ENCODE measurements at regions not wholly inside any gene's neighbourhood (a gene's known extent, or its start where the extent isn't known, plus 50 kb on each side); places are given as distances from the start of the nearest gene placed in this dataset.

DNA sequence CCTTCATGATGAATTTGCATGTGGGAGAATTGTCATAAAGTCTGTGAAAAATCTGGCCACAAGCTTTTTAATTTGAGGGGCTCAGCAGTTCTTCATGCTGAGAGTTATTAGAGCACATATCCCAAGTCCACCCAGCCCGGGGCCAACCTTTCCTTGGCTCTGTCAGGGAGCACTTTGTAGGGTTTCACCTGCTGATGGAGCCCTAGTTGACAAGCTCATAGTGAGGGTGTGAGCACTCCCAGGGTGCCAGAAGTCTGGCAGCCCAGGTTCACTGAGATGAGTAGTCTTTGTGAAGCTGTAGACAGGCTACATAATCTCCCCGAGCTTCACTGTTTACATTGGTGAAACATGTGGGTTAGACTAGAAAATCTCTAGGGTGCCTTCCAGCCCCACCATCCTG, 97.2 kb upstream of the NREP start:
- Histone ChIP-seq H3K27me3 (ENCODE audit: insufficient read depth, low read length) (peaks cover 3% of the 10 kb centered on the region), H3K36me3 (ENCODE audit: insufficient read depth, low read length) (no peaks in the 10 kb centered on the region), H3K4me3 (ENCODE audit: low read length in 2 of 2) (no peak overlapping the region), H3K9me3 (ENCODE audit: control insufficient read depth in 1 of 2, low read length in 2 of 2) (no peaks in the 10 kb centered on the region), H3K27ac (ENCODE audit: low read depth, low read length) (no peak overlapping the region), H3K4me1 (ENCODE audit: insufficient read depth, low read length) (no peaks in the 10 kb centered on the region)
- POLR2A ChIA-PET (ENCODE audit: partially characterized antibody), result no interaction called here
- Mint-ChIP-seq H3K4me1 (no peaks in the 10 kb centered on the region), H3K27me3 (peaks cover 2 to 3% of the 10 kb centered on the region in 2 donors), H3K4me3 (no peak overlapping the region), H3K27ac (no peak overlapping the region), H3K9me3 (peaks cover 0 to 5% (median 0%) of the 10 kb centered on the region in 8 donors), H3K36me3 (no peaks in the 10 kb centered on the region)
- intact Hi-C loops (cut with micrococcal nuclease), result no loop called here
- CTCF ChIA-PET (ENCODE audit: partially characterized antibody), result no interaction called here
- DNase-seq, result no peak

DNA sequence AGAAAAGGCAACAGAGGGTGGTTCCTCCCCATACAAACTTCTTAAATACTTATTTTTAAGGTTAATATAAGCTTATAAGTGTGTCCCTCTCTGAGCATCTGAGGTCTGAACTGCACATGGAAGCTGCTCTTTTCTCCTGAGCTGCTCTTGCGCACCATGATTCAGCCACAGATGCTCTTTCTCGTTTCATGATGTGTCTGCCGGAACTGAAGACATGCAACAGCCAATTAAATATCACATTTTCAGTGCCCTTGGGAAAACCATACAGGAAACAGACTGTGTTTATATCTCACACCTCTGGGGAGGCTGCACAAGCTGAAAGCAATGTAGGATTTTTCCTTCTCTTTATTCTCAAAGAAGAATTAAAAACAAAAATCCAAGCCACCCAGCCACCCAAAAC, 96.8 kb upstream of the NREP start:
- Mint-ChIP-seq H3K9me3 (peaks cover 0 to 5% (median 0%) of the 10 kb centered on the region in 8 donors), H3K27me3 (peaks cover 2% of the 10 kb centered on the region in 2 donors), H3K4me3 (no peak overlapping the region), H3K27ac (no peak overlapping the region), H3K4me1 (no peaks in the 10 kb centered on the region), H3K36me3 (no peaks in the 10 kb centered on the region)
- Histone ChIP-seq H3K36me3 (ENCODE audit: insufficient read depth, low read length) (no peaks in the 10 kb centered on the region), H3K27ac (ENCODE audit: low read depth, low read length) (no peak overlapping the region), H3K4me1 (ENCODE audit: insufficient read depth, low read length) (no peaks in the 10 kb centered on the region), H3K4me3 (ENCODE audit: low read length in 2 of 2) (no peak overlapping the region), H3K27me3 (ENCODE audit: insufficient read depth, low read length) (peaks cover 3% of the 10 kb centered on the region), H3K9me3 (ENCODE audit: control insufficient read depth in 1 of 2, low read length in 2 of 2) (no peaks in the 10 kb centered on the region)
- intact Hi-C loops (cut with micrococcal nuclease), result no loop called here
- POLR2A ChIA-PET (ENCODE audit: partially characterized antibody), result no interaction called here
- no peak for DNase-seq
- CTCF ChIA-PET (ENCODE audit: partially characterized antibody), result no interaction called here

DNA sequence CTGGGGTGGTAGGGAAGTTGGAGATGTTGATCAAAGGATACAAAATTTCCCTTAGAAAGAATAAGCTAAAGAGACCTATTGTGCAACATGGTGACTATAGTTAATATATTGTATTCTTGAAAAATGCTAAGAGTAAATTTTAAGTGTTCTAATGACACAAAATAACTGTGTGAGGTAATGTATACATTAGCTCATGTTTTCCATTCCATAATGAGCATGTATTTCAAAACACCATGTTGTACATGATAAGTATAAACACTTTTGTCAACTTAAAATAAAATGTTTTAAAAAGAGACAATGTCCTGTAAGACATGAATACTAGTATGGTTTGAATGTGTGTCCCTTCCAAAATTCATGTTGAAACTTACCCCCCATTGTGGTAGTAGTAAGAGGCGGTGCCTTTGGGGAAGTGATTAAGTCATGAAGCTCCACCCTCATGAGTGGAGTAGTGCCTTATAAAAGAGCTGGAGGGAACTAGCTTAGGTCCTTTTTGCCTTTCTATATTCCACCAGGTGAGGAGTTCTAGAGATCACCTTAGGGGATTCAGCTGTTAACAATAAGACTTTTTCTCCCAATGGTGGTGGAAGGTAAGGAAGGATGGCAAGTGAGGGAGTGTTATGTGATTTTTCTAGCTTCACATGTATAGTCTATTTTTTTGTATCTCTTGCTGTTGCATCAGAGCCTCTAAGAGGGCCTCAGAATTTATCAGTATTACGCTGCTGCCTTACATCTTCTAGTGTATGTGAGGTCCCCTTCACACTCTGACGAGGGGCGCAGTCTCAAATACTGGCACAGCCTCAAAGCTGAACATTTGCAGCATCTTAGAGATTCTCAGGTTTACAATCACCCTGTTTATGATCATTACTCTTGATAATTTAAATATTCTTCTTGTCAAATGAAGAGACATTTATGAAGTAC, 94.9 kb upstream of the NREP start:
- H3K27ac ChIP-seq (ENCODE audit: low read depth, low read length), result no peak overlapping the region
- H3K36me3 Mint-ChIP-seq, result no peaks in the 10 kb centered on the region
- ChIA-PET POLR2A (ENCODE audit: partially characterized antibody) (no interaction called here), CTCF (ENCODE audit: partially characterized antibody) (no interaction called here)
- no peaks in the 10 kb centered on the region for H3K4me1 ChIP-seq (ENCODE audit: insufficient read depth, low read length)
- no peak overlapping the region for H3K4me3 ChIP-seq (ENCODE audit: low read length in 2 of 2)
- no peak overlapping the region for H3K27ac Mint-ChIP-seq
- intact Hi-C loops (cut with micrococcal nuclease), result no loop called here
- no peak for DNase-seq
- H3K9me3 ChIP-seq (ENCODE audit: control insufficient read depth in 1 of 2, low read length in 2 of 2), result no peaks in the 10 kb centered on the region
- H3K27me3 ChIP-seq (ENCODE audit: insufficient read depth, low read length), result peaks cover 3% of the 10 kb centered on the region
- no peak overlapping the region for H3K4me3 Mint-ChIP-seq
- H3K27me3 Mint-ChIP-seq, result peaks cover 2% of the 10 kb centered on the region in 2 donors
- H3K9me3 Mint-ChIP-seq, result peaks cover 0 to 5% (median 0%) of the 10 kb centered on the region in 8 donors
- H3K4me1 Mint-ChIP-seq, result no peaks in the 10 kb centered on the region
- H3K36me3 ChIP-seq (ENCODE audit: insufficient read depth, low read length), result no peaks in the 10 kb centered on the region

DNA sequence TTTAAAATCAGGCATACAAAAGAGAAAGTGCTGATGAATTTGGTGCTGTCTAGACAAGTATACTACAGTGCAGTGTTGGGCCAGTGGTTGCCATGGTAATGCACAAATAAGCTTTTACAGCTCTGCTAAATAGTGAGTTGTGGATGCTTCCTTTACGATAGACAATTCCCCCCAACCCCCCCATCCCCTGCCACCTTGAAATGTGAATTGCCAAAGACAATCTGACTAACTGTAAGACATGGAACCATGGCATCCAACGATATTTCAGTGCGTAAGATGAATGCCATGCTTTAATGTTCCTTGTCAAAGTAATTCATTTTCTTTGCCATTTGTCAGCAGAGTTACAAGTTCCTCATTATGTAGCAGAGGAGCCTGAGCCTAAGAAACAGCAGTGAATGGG, 91.5 kb upstream of the NREP start:
- intact Hi-C loops (cut with micrococcal nuclease), result no loop called here
- Histone ChIP-seq H3K4me3 (ENCODE audit: low read length in 2 of 2) (no peak overlapping the region), H3K4me1 (ENCODE audit: insufficient read depth, low read length) (no peaks in the 10 kb centered on the region), H3K27me3 (ENCODE audit: insufficient read depth, low read length) (peaks cover 3% of the 10 kb centered on the region), H3K9me3 (ENCODE audit: control insufficient read depth in 1 of 2, low read length in 2 of 2) (no peaks in the 10 kb centered on the region), H3K27ac (ENCODE audit: low read depth, low read length) (no peak overlapping the region), H3K36me3 (ENCODE audit: insufficient read depth, low read length) (no peaks in the 10 kb centered on the region)
- H3K27me3 Mint-ChIP-seq, result peaks cover 0 to 2% of the 10 kb centered on the region in 2 donors
- no peaks in the 10 kb centered on the region for H3K4me1 Mint-ChIP-seq
- ChIA-PET CTCF (ENCODE audit: partially characterized antibody) (no interaction called here), POLR2A (ENCODE audit: partially characterized antibody) (no interaction called here)
- no peak overlapping the region for H3K4me3 Mint-ChIP-seq
- H3K36me3 Mint-ChIP-seq, result no peaks in the 10 kb centered on the region
- H3K9me3 Mint-ChIP-seq, result peaks cover 0 to 5% (median 0%) of the 10 kb centered on the region in 8 donors
- H3K27ac Mint-ChIP-seq, result no peak overlapping the region
- DNase-seq, result no peak

DNA sequence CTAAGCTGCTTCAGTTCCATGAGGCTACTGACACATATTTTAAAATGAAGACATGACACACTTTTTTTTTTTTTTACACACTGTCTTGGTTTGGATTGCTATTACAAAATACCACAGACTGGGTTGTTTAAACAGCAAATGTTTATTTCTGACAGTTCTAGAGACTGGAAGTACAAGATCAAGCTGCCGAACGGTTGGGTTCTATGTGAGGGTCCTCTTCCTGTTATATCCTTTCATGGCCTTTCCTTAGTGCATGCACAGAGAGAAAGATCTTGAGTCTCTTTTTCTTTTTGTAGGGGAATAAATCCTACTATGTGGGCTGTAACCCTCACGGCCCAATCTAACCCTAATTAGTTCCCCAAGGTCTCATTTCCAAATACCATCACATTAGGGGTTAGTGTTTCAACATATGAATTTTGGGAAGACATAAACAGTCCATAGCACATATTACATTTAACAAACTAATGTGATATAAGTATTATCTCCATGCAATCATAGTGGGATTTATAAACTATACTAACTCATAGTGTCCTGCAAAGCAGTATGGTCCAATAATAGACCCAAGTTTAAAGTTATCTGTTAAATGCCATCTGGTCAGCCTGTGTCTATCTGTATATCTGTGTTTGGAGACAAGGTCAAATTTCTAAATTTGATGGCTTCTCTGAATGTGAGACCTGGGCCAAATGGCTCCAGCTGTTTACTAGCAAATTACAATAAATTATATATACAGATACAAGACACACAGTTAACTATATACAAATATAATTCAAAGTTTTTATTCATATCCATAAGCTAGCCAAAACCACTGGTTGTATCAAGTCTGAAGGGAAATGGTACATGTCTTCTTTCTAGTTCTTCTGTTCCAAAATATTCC, 90.3 kb upstream of the NREP start:
- Histone ChIP-seq H3K27me3 (ENCODE audit: insufficient read depth, low read length) (peaks cover 3% of the 10 kb centered on the region), H3K9me3 (ENCODE audit: control insufficient read depth in 1 of 2, low read length in 2 of 2) (no peaks in the 10 kb centered on the region), H3K36me3 (ENCODE audit: insufficient read depth, low read length) (no peaks in the 10 kb centered on the region), H3K4me3 (ENCODE audit: low read length in 2 of 2) (no peak overlapping the region), H3K4me1 (ENCODE audit: insufficient read depth, low read length) (no peaks in the 10 kb centered on the region), H3K27ac (ENCODE audit: low read depth, low read length) (no peak overlapping the region)
- H3K4me1 Mint-ChIP-seq, result no peaks in the 10 kb centered on the region
- intact Hi-C loops (cut with micrococcal nuclease), result no loop called here
- DNase-seq, result no peak
- no peak overlapping the region for H3K27ac Mint-ChIP-seq
- no peak overlapping the region for H3K4me3 Mint-ChIP-seq
- ChIA-PET CTCF (ENCODE audit: partially characterized antibody) (no interaction called here), POLR2A (ENCODE audit: partially characterized antibody) (no interaction called here)
- no peaks in the 10 kb centered on the region for H3K36me3 Mint-ChIP-seq
- H3K9me3 Mint-ChIP-seq, result peaks cover 0 to 3% (median 0%) of the 10 kb centered on the region in 8 donors
- H3K27me3 Mint-ChIP-seq, result peaks cover 0 to 4% of the 10 kb centered on the region in 2 donors

DNA sequence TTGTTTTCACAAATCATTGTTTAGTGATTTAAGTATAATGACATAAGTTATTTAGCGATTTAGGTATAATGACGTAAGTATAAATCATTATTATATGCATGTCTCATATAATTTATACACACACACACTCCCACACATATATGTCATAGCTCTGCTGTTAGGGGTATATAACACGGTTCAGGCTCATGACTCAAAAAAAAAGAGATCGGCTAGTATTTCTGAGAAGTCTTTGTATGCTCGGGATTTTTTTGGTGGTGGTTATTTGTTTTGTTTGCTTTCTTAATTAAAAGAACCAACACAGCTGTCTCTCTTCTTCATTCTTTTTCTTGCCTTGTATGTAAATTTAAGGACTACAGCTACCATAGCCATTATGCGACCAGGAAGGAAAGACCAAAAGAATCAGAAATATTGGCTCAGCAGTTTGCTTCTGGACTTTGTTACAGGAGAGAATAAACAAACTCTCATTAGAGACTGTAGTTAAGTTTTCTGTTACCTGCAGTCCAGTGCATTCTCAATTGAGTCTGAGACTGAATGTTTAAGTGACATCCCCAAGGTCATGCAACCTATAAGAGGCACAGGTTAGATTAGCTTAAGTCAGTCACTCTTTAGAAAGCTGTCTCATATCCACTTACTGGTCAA, 83.2 kb upstream of the NREP start:
- CTCF ChIA-PET (ENCODE audit: partially characterized antibody), result no interaction called here
- intact Hi-C loops (cut with micrococcal nuclease), result no loop called here
- DNase-seq, result no peak
- no peaks in the 10 kb centered on the region for H3K4me1 Mint-ChIP-seq
- no peak overlapping the region for H3K27ac ChIP-seq (ENCODE audit: low read depth, low read length)
- no peaks in the 10 kb centered on the region for H3K27me3 ChIP-seq (ENCODE audit: insufficient read depth, low read length)
- H3K9me3 ChIP-seq (ENCODE audit: control insufficient read depth in 1 of 2, low read length in 2 of 2), result no peaks in the 10 kb centered on the region
- no peaks in the 10 kb centered on the region for H3K9me3 Mint-ChIP-seq
- no peak overlapping the region for H3K4me3 ChIP-seq (ENCODE audit: low read length in 2 of 2)
- no peak overlapping the region for H3K4me3 Mint-ChIP-seq
- H3K4me1 ChIP-seq (ENCODE audit: insufficient read depth, low read length), result no peaks in the 10 kb centered on the region
- no peaks in the 10 kb centered on the region for H3K36me3 ChIP-seq (ENCODE audit: insufficient read depth, low read length)
- H3K36me3 Mint-ChIP-seq, result no peaks in the 10 kb centered on the region
- H3K27me3 Mint-ChIP-seq, result peaks cover 0 to 2% of the 10 kb centered on the region in 2 donors
- no peak overlapping the region for H3K27ac Mint-ChIP-seq
- POLR2A ChIA-PET (ENCODE audit: partially characterized antibody), result no interaction called here

DNA sequence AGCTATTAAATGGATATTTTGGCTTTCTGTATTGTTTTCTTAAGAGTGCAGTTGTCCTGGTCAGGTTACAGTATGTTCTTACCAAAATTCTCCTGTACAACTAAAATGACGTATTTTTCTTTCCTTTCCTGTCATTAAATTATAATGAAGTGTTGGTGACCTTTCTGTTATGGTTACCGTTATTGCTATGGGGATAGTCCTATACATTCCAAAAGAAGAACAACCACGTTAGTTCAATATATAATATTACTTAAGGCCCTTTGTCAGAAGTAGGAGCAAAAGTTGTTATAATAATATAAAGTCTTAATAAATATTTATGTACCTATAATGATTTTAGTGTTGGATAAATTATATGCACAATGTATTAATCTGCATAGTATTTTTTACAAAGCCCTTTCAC, 82.4 kb upstream of the NREP start:
- Mint-ChIP-seq H3K4me3 (no peak overlapping the region), H3K36me3 (no peaks in the 10 kb centered on the region), H3K4me1 (no peaks in the 10 kb centered on the region), H3K27ac (no peak overlapping the region), H3K27me3 (peaks cover 0 to 2% of the 10 kb centered on the region in 2 donors), H3K9me3 (no peaks in the 10 kb centered on the region)
- no peak overlapping the region for H3K27ac ChIP-seq (ENCODE audit: low read depth, low read length)
- ChIA-PET CTCF (ENCODE audit: partially characterized antibody) (no interaction called here), POLR2A (ENCODE audit: partially characterized antibody) (no interaction called here)
- H3K4me3 ChIP-seq (ENCODE audit: low read length in 2 of 2), result no peak overlapping the region
- intact Hi-C loops (cut with micrococcal nuclease), result no loop called here
- no peaks in the 10 kb centered on the region for H3K36me3 ChIP-seq (ENCODE audit: insufficient read depth, low read length)
- DNase-seq, result no peak
- H3K27me3 ChIP-seq (ENCODE audit: insufficient read depth, low read length), result no peaks in the 10 kb centered on the region
- H3K9me3 ChIP-seq (ENCODE audit: control insufficient read depth in 1 of 2, low read length in 2 of 2), result no peaks in the 10 kb centered on the region
- no peaks in the 10 kb centered on the region for H3K4me1 ChIP-seq (ENCODE audit: insufficient read depth, low read length)

All from CD4-positive, alpha-beta memory T cell (primary cell).